CD4-positive, alpha-beta T cell treated with Interleukin-4 for 1 hour (primary cell): ENCODE measurements at regions not wholly inside any gene's neighbourhood (a gene's known extent, or its start where the extent isn't known, plus 50 kb on each side); places are given as distances from the start of the nearest gene placed in this dataset.

Experiments used
- DNase-seq, 2 donors: peaks; one replicate each; pipeline ENCODE4 v3.0.0-alpha.2; 2020 to 2022

GRCh38 chr3:144312702-144313101 lies 341.1 kb downstream of the DIPK2A start:
- no peak for DNase-seq

- no peak for DNase-seq
Measured at GRCh38 chr3:144314946-144315345, 343.3 kb downstream of the DIPK2A start.

- no peak for DNase-seq
Measured at GRCh38 chr3:144317961-144318360, 346.3 kb downstream of the DIPK2A start.

- DNase-seq = no peak
Measured at GRCh38 chr3:144324076-144324475, 352.5 kb downstream of the DIPK2A start.

GRCh38 chr3:144332868-144333267 lies 361.2 kb downstream of the DIPK2A start:
- no peak for DNase-seq

- no peak for DNase-seq
Measured at GRCh38 chr3:144341471-144341870, 369.8 kb downstream of the DIPK2A start.

GRCh38 chr3:144343343-144343742 lies 371.7 kb downstream of the DIPK2A start:
- DNase-seq = no peak

GRCh38 chr3:144343777-144344176 lies 372.2 kb downstream of the DIPK2A start:
- no peak for DNase-seq

- DNase-seq = no peak
Measured at GRCh38 chr3:144344925-144345548, 373.4 kb downstream of the DIPK2A start.

GRCh38 chr3:144350125-144350524 lies 378.5 kb downstream of the DIPK2A start:
- DNase-seq = no peak

- DNase-seq = no peak
Measured at GRCh38 chr3:144351011-144351410, 379.4 kb downstream of the DIPK2A start.

- no peak for DNase-seq
Measured at GRCh38 chr3:144351773-144352365, 380.2 kb downstream of the DIPK2A start.

GRCh38 chr3:144358191-144358590 lies 386.6 kb downstream of the DIPK2A start:
- no peak for DNase-seq

GRCh38 chr3:144361002-144361401 lies 389.4 kb downstream of the DIPK2A start:
- DNase-seq = no peak

- DNase-seq = no peak
Measured at GRCh38 chr3:144362126-144362525, 390.5 kb downstream of the DIPK2A start.

- DNase-seq = no peak
Measured at GRCh38 chr3:144363856-144364255, 392.2 kb downstream of the DIPK2A start.

GRCh38 chr3:144364737-144365136 lies 393.1 kb downstream of the DIPK2A start:
- no peak for DNase-seq

GRCh38 chr3:144369129-144369879 lies 397.7 kb downstream of the DIPK2A start:
- DNase-seq = no peak

GRCh38 chr3:144375088-144375487 lies 403.5 kb downstream of the DIPK2A start:
- DNase-seq = no peak

GRCh38 chr3:144380849-144381248 lies 409.2 kb downstream of the DIPK2A start:
- DNase-seq = no peak

- DNase-seq = no peak
Measured at GRCh38 chr3:144381607-144382006, 410.0 kb downstream of the DIPK2A start.

GRCh38 chr3:144384241-144384979 lies 412.8 kb downstream of the DIPK2A start:
- DNase-seq = no peak

- DNase-seq = no peak
Measured at GRCh38 chr3:144390786-144391185, 419.2 kb downstream of the DIPK2A start.

- no peak for DNase-seq
Measured at GRCh38 chr3:144391236-144391635, 419.6 kb downstream of the DIPK2A start.
